ENCODE measurements at regions not wholly inside any gene's neighbourhood (a gene's known extent, or its start where the extent isn't known, plus 50 kb on each side); places are given as distances from the start of the nearest gene placed in this dataset.
A peak's percentile ranks its signal among the peaks of the same experiment; 100 is the strongest.

GRCh38 chr21:16376673-16377072 lies 646.9 kb downstream of the USP25 start:
- Histone ChIP-seq H3K4me1 (peaks cover 0 to 42% (median 0%) of the 10 kb centered on the region in 4 donors), H3K4me3 (no peak overlapping the region), H3K27ac (peak overlapping the region in 2 of 4 donors; percentile 39 to 52), H3K27me3 (no peaks in the 10 kb centered on the region), H3K9me3 (no peaks in the 10 kb centered on the region), H3K36me3 (no peaks in the 10 kb centered on the region)
- no peak for DNase-seq (ENCODE audit: low spot score in 2 of 2)
- TF ChIP-seq CTCF (IDR thresholded peaks at IDR 0.05) (no peak), POLR2A (IDR thresholded peaks at IDR 0.05) (no peak)
- WGBS, 2 donors: 56 to 61% methylated on average over 2 of the region's 2 CpGs

- Histone ChIP-seq H3K27me3 (no peaks in the 10 kb centered on the region), H3K4me3 (no peak overlapping the region), H3K9me3 (no peaks in the 10 kb centered on the region), H3K27ac (peak overlapping the region in 2 of 4 donors; percentile 39 to 52), H3K36me3 (no peaks in the 10 kb centered on the region), H3K4me1 (peaks cover 0 to 45% (median 0%) of the 10 kb centered on the region in 4 donors)
- WGBS, 2 donors: 66 to 75% methylated on average over 6 of the region's 6 CpGs
- no peak for TF ChIP-seq CTCF (IDR thresholded peaks at IDR 0.05)
- TF ChIP-seq EP300 (IDR thresholded peaks at IDR 0.05): no peak
- no peak for TF ChIP-seq POLR2A (IDR thresholded peaks at IDR 0.05)
- no peak for DNase-seq (ENCODE audit: low spot score in 2 of 2)
Measured at GRCh38 chr21:16377120-16377658, 647.4 kb downstream of the USP25 start.

GRCh38 chr21:16377857-16378256 lies 648.1 kb downstream of the USP25 start:
- H3K27ac ChIP-seq: peak overlapping the region in 1 of 4 donors; percentile 8
- WGBS, 2 donors: 69% methylated on average over 2 of the region's 2 CpGs

GRCh38 chr21:16378525-16378924 lies 648.7 kb downstream of the USP25 start:
- WGBS, 2 donors: 52 to 62% methylated on average over 3 of the region's 3 CpGs
- DNase-seq (ENCODE audit: low spot score in 2 of 2): no peak

More at GRCh38 chr21:16377857-16378256, 648.1 kb downstream of the USP25 start:
- TF ChIP-seq EP300 (IDR thresholded peaks at IDR 0.05) (no peak), POLR2A (IDR thresholded peaks at IDR 0.05) (no peak), CTCF (IDR thresholded peaks at IDR 0.05) (no peak)
- DNase-seq (ENCODE audit: low spot score in 2 of 2): no peak
- H3K4me1 ChIP-seq: peaks cover 0 to 45% (median 0%) of the 10 kb centered on the region in 4 donors
- no peaks in the 10 kb centered on the region for H3K9me3 ChIP-seq
- no peak overlapping the region for H3K4me3 ChIP-seq
- H3K36me3 ChIP-seq: no peaks in the 10 kb centered on the region
- H3K27me3 ChIP-seq: no peaks in the 10 kb centered on the region

More at GRCh38 chr21:16378525-16378924, 648.7 kb downstream of the USP25 start:
- Histone ChIP-seq H3K36me3 (no peaks in the 10 kb centered on the region), H3K27ac (peak overlapping the region in 1 of 4 donors; percentile 8), H3K4me3 (no peak overlapping the region), H3K27me3 (no peaks in the 10 kb centered on the region), H3K4me1 (peaks cover 0 to 45% (median 0%) of the 10 kb centered on the region in 4 donors), H3K9me3 (no peaks in the 10 kb centered on the region)
- TF ChIP-seq CTCF (IDR thresholded peaks at IDR 0.05) (no peak), EP300 (IDR thresholded peaks at IDR 0.05) (no peak), POLR2A (IDR thresholded peaks at IDR 0.05) (no peak)
